Suprapubic skin (tissue), 4 donors: ENCODE measurements at regions not wholly inside any gene's neighbourhood (a gene's known extent, or its start where the extent isn't known, plus 50 kb on each side); places are given as distances from the start of the nearest gene placed in this dataset.

ENCODE experiments used
- DNase-seq, 2 donors: peaks; one replicate each; pipeline ENCODE4 v3.0.0-alpha.2; 2019; ENCODE audit warnings: low spot score in 2 of 2
- H3K27ac ChIP-seq: fragments of 200-600 bp; sonication (generic); one replicate; pipeline ENCODE4 v1.5.1; 2019
- H3K27me3 ChIP-seq: fragments of 200-600 bp; sonication (generic); one replicate; pipeline ENCODE4 v1.5.1; 2019
- H3K36me3 ChIP-seq: fragments of 200-600 bp; sonication (generic); one replicate; pipeline ENCODE4 v1.5.1; 2019
- H3K4me1 ChIP-seq: fragments of 200-600 bp; sonication (generic); one replicate; pipeline ENCODE4 v1.5.1; 2019
- H3K4me3 ChIP-seq: fragments of 200-600 bp; sonication (generic); one replicate; pipeline ENCODE4 v1.5.1; 2019; ENCODE audit warnings: mild to moderate bottlenecking
- H3K9me3 ChIP-seq: fragments of 200-600 bp; sonication (generic); one replicate; pipeline ENCODE4 v1.5.1; 2019
- CTCF ChIP-seq, 2 donors: fragments of 200-600 bp in 1 of 2; fragments of 450-650 bp in 1 of 2; sonication (generic) in 1 of 2; IDR thresholded peaks; one replicate each; pipeline ENCODE4 v1.5.1; 2016 to 2019; ENCODE audit warnings: antibody characterized with exemption in 2 of 2, mild to moderate bottlenecking in 1 of 2, moderate library complexity in 1 of 2
- EP300 ChIP-seq: sonication (generic); formaldehyde crosslinking; IDR thresholded peaks from one replicate; pipeline ENCODE4 v1.6.1; 2017; ENCODE audit warnings: antibody characterized with exemption
- POLR2A ChIP-seq, 2 donors: fragments of 450-650 bp; IDR thresholded peaks; one replicate each; pipeline ENCODE4 v1.6.1; 2017; ENCODE audit warnings: antibody characterized with exemption in 2 of 2, mild to moderate bottlenecking in 2 of 2, moderate library complexity in 2 of 2
- POLR2AphosphoS5 ChIP-seq, 3 donors: sonication (generic); formaldehyde crosslinking; IDR thresholded peaks; one replicate each; pipeline ENCODE4 v1.6.1; 2017; ENCODE audit warnings: antibody characterized with exemption in 3 of 3
- WGBS: methylation state at CpG from one replicate; pipeline ENCODE4 v1.1.5; 2018; 5-methylcytosine and 5-hydroxymethylcytosine counted together

- no peak overlapping the region for H3K4me3 ChIP-seq
- no peaks in the 10 kb centered on the region for H3K36me3 ChIP-seq
- H3K4me1 ChIP-seq, result peaks cover 3% of the 10 kb centered on the region
- DNase-seq, result no peak
- no peak for TF ChIP-seq CTCF (IDR thresholded peaks at IDR 0.05)
- TF ChIP-seq EP300, result no peak
- TF ChIP-seq POLR2A (IDR thresholded peaks at IDR 0.05), result no peak
- no peak for TF ChIP-seq POLR2AphosphoS5 (IDR thresholded peaks at IDR 0.05)
- H3K9me3 ChIP-seq, result no peaks in the 10 kb centered on the region
- no peaks in the 10 kb centered on the region for H3K27me3 ChIP-seq
- no peak overlapping the region for H3K27ac ChIP-seq
Observed at GRCh38 chr1:173395762-173396161, 81.4 kb upstream of the PRDX6 start.

DNA sequence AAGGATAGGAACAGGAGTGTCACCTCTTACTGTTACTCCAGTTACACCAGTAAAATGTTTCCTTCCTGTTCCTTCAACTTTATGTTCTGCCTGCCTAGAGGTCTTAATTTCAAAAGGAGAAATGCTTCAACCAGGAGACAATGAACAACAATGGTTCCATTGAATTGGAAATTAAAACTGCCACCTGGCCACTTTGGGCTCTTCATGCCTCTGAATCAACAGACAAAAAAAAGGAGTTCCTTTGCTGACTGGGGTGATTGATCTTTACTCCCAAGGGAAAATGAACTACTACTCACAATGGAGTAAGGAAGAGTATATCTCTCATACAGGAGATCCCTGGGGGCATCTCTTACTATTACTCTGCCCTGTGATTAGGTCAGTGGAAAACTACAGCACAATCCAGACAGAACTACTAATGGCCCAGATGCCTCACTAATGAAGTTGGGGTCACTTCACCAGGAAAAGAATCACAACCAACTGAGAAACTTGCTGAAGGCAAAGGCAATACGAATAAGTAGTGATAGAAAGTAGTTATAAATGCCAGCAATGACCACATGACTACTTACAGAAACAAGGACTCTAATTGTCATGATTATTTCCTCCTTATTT lies 76.6 kb upstream of the PRDX6 start:
- Histone ChIP-seq H3K27ac (no peak overlapping the region), H3K4me1 (peaks cover 8% of the 10 kb centered on the region), H3K27me3 (no peaks in the 10 kb centered on the region), H3K9me3 (no peaks in the 10 kb centered on the region), H3K36me3 (no peaks in the 10 kb centered on the region), H3K4me3 (no peak overlapping the region)
- TF ChIP-seq CTCF (IDR thresholded peaks at IDR 0.05), result no peak
- no peak for TF ChIP-seq POLR2AphosphoS5 (IDR thresholded peaks at IDR 0.05)
- no peak for TF ChIP-seq EP300
- TF ChIP-seq POLR2A (IDR thresholded peaks at IDR 0.05), result no peak
- no peak for DNase-seq
- WGBS, result 72% methylated on average over 1 of the region's 1 CpG

- no peak overlapping the region for H3K27ac ChIP-seq
- H3K27me3 ChIP-seq, result no peaks in the 10 kb centered on the region
- H3K4me1 ChIP-seq, result peaks cover 24% of the 10 kb centered on the region
- H3K9me3 ChIP-seq, result no peaks in the 10 kb centered on the region
- H3K4me3 ChIP-seq, result no peak overlapping the region
- 94% methylated on average over 3 of the region's 3 CpGs for WGBS
- H3K36me3 ChIP-seq, result no peaks in the 10 kb centered on the region
- TF ChIP-seq POLR2A (IDR thresholded peaks at IDR 0.05), result no peak
- TF ChIP-seq CTCF (IDR thresholded peaks at IDR 0.05), result no peak
- no peak for TF ChIP-seq EP300
- TF ChIP-seq POLR2AphosphoS5 (IDR thresholded peaks at IDR 0.05), result no peak
- no peak for DNase-seq
Observed at GRCh38 chr1:173403996-173404395, 73.1 kb upstream of the PRDX6 start.

DNA sequence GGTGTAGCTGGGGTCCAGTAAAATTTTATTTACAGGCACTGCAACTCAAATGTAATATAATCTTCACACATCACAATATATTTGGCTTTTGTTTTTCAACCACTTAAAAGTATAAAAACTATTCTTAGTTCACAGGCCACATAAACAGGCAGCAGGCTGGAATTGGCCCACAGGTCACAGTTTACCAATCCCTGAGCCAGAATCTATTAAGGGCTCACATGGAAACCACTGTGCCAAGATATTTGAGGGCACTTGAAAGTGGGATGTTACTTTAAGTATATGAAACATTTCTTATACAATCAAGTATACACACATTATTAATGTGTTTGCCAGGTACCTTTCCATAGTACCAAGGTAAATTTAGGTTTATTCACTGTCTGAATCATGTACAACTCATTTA lies 71.9 kb upstream of the PRDX6 start:
- no peaks in the 10 kb centered on the region for H3K27me3 ChIP-seq
- no peaks in the 10 kb centered on the region for H3K36me3 ChIP-seq
- DNase-seq, result no peak
- H3K4me1 ChIP-seq, result peaks cover 26% of the 10 kb centered on the region
- H3K4me3 ChIP-seq, result no peak overlapping the region
- no peaks in the 10 kb centered on the region for H3K9me3 ChIP-seq
- no peak for TF ChIP-seq EP300
- no peak for TF ChIP-seq POLR2A (IDR thresholded peaks at IDR 0.05)
- TF ChIP-seq POLR2AphosphoS5 (IDR thresholded peaks at IDR 0.05), result no peak
- no peak for TF ChIP-seq CTCF (IDR thresholded peaks at IDR 0.05)
- peak overlapping the region; percentile 9 for H3K27ac ChIP-seq

- peaks cover 26% of the 10 kb centered on the region for H3K4me1 ChIP-seq
- H3K9me3 ChIP-seq, result no peaks in the 10 kb centered on the region
- no peak for DNase-seq
- no peaks in the 10 kb centered on the region for H3K27me3 ChIP-seq
- H3K27ac ChIP-seq, result no peak overlapping the region
- H3K4me3 ChIP-seq, result no peak overlapping the region
- no peaks in the 10 kb centered on the region for H3K36me3 ChIP-seq
- 26% methylated on average over 3 of the region's 3 CpGs for WGBS
- no peak for TF ChIP-seq POLR2AphosphoS5 (IDR thresholded peaks at IDR 0.05)
- TF ChIP-seq POLR2A (IDR thresholded peaks at IDR 0.05), result no peak
- no peak for TF ChIP-seq EP300
- TF ChIP-seq CTCF (IDR thresholded peaks at IDR 0.05), result no peak
Observed at GRCh38 chr1:173405834-173406233, 71.3 kb upstream of the PRDX6 start.
